ENCODE measurements at regions not wholly inside any gene's neighbourhood (a gene's known extent, or its start where the extent isn't known, plus 50 kb on each side); places are given as distances from the start of the nearest gene placed in this dataset.

- TF ChIP-seq, protein P1, sequence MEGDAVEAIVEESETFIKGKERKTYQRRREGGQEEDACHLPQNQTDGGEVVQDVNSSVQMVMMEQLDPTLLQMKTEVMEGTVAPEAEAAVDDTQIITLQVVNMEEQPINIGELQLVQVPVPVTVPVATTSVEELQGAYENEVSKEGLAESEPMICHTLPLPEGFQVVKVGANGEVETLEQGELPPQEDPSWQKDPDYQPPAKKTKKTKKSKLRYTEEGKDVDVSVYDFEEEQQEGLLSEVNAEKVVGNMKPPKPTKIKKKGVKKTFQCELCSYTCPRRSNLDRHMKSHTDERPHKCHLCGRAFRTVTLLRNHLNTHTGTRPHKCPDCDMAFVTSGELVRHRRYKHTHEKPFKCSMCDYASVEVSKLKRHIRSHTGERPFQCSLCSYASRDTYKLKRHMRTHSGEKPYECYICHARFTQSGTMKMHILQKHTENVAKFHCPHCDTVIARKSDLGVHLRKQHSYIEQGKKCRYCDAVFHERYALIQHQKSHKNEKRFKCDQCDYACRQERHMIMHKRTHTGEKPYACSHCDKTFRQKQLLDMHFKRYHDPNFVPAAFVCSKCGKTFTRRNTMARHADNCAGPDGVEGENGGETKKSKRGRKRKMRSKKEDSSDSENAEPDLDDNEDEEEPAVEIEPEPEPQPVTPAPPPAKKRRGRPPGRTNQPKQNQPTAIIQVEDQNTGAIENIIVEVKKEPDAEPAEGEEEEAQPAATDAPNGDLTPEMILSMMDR (IDR thresholded peaks at IDR 0.05), result no peak
- no peak for TF ChIP-seq EP300 (IDR thresholded peaks at IDR 0.05)
Observed at GRCh38 chr3:549636-550035, 353.1 kb downstream of the CHL1 start.

All from sigmoid colon (tissue), 4 donors.